PC-9 (cell line): ENCODE measurements at regions not wholly inside any gene's neighbourhood (a gene's known extent, or its start where the extent isn't known, plus 50 kb on each side); places are given as distances from the start of the nearest gene placed in this dataset.

ENCODE experiments used
- BruUV-seq: library from RNA; stranded (reverse); fragments of 400-500 nt; replicated peaks from 2 replicates; lab custom pipeline; 2021; lab: Mats Ljungman, UMichigan
- CTCF ChIA-PET: fragments of 300-600 bp; sonication (Branson Sonifier 250); formaldehyde crosslinking; loops from one replicate; lab custom pipeline; 2022; ENCODE audit warnings: antibody characterized with exemption; lab: Charles Lee
- POLR2A ChIA-PET: fragments of 300-600 bp; sonication (Branson Sonifier 250); formaldehyde crosslinking; loops from one replicate; lab custom pipeline; 2022; ENCODE audit warnings: antibody characterized with exemption; ENCODE audit not compliant: unreplicated experiment; lab: Charles Lee
- DNase-seq, 2 experiments: peaks; one replicate each; pipeline versions ENCODE4 v3.0.0 to v3.0.0-alpha.2; 2015 to 2022; ENCODE audit warnings: mixed read lengths in 1 of 2
- H2AFZ ChIP-seq: fragments of 200-600 bp; sonication (generic); 2 replicates; pipeline ENCODE4 v1.8.1; 2017; ENCODE audit warnings: antibody characterized with exemption
- H3F3A ChIP-seq: fragments of 200-600 bp; sonication (generic); 2 replicates; pipeline ENCODE4 v1.8.1; 2017; ENCODE audit warnings: antibody characterized with exemption, mild to moderate bottlenecking, low read depth; ENCODE audit not compliant: insufficient read depth
- H3K27ac ChIP-seq: fragments of 200-600 bp; sonication (generic); 2 replicates; pipeline ENCODE4 v1.6.1; 2016; ENCODE audit warnings: mixed run types
- H3K27me3 ChIP-seq: fragments of 200-600 bp; sonication (generic); 2 replicates; pipeline ENCODE4 v1.6.1; 2016; ENCODE audit warnings: low read depth, mixed run types; ENCODE audit not compliant: insufficient read depth
- H3K36me3 ChIP-seq: fragments of 200-600 bp; sonication (generic); 2 replicates; pipeline ENCODE4 v1.6.1; 2016; ENCODE audit warnings: low read depth, mixed run types
- H3K4me1 ChIP-seq: fragments of 200-600 bp; sonication (generic); replicated peaks from 2 replicates; pipeline ENCODE4 v1.6.1; 2016; ENCODE audit warnings: mixed run types; ENCODE audit not compliant: insufficient read depth
- H3K4me2 ChIP-seq: fragments of 200-600 bp; sonication (generic); 2 replicates; pipeline ENCODE4 v1.6.1; 2017; ENCODE audit warnings: mixed run types
- H3K4me3 ChIP-seq: fragments of 200-600 bp; sonication (generic); 2 replicates; pipeline ENCODE4 v1.6.1; 2016; ENCODE audit warnings: mixed run types
- H3K79me2 ChIP-seq: fragments of 200-600 bp; sonication (generic); 2 replicates; pipeline ENCODE4 v1.6.1; 2017; ENCODE audit warnings: low read depth, mixed run types
- H3K9me2 ChIP-seq: fragments of 200-600 bp; sonication (generic); 2 replicates; pipeline ENCODE4 v1.8.1; 2017; ENCODE audit warnings: mild to moderate bottlenecking; ENCODE audit not compliant: insufficient read depth
- H3K9me3 ChIP-seq: fragments of 200-600 bp; sonication (generic); 2 replicates; pipeline ENCODE4 v1.8.1; 2016; ENCODE audit warnings: low read depth; ENCODE audit not compliant: insufficient read depth
- H4K20me1 ChIP-seq: fragments of 200-600 bp; sonication (generic); 2 replicates; pipeline ENCODE4 v1.8.1; 2017; ENCODE audit not compliant: insufficient read depth
- CTCF ChIP-seq: fragments of 200-600 bp; sonication (generic); conservative IDR thresholded peaks from 2 replicates; pipeline ENCODE4 v1.6.1; 2017; ENCODE audit warnings: mixed run types, antibody characterized with exemption, mild to moderate bottlenecking, moderate library complexity
- EZH2 ChIP-seq: fragments of 200-600 bp; sonication (generic); IDR thresholded peaks from 2 replicates; pipeline ENCODE4 v1.8.0; 2017; ENCODE audit warnings: antibody characterized with exemption, low read depth
- intact Hi-C: fragments of 100-400 bp; cut with micrococcal nuclease; formaldehyde crosslinking; loops from one replicate; pipeline ENCODE4 v1.10.0; 2022; ENCODE audit not compliant: unreplicated experiment

DNA sequence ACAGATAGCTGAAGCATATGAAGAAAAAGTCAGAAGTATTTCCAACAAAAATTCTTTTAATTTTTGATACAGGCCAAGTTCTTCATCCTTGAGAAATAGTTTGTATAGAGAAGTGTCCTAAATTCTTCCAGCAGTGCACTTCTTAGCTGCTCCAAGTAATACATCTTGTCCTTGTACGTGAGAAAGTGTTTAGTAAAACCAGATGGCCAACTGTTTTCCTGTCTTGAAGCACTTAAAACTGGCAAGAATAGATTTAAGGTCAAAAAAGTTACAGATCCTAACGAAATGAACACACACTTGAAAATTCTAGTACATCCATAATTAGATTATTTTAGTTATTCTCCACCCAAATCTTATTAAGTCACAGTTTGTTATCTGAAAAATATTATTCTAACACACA, 52.2 kb upstream of the HSF2 start:
- ChIA-PET CTCF (no interaction called here), POLR2A (no interaction called here)
- Histone ChIP-seq H3K27ac (no peak overlapping the region), H3K9me2 (no peaks in the 10 kb centered on the region), H4K20me1 (no peaks in the 10 kb centered on the region), H3K27me3 (no peaks in the 10 kb centered on the region), H3K9me3 (no peaks in the 10 kb centered on the region), H2AFZ (no peak overlapping the region), H3F3A (no peaks in the 10 kb centered on the region), H3K36me3 (no peaks in the 10 kb centered on the region), H3K4me3 (no peak overlapping the region), H3K4me2 (no peak overlapping the region), H3K4me1 (no peaks in the 10 kb centered on the region), H3K79me2 (no peaks in the 10 kb centered on the region)
- TF ChIP-seq CTCF (no peak), EZH2 (no peak)
- BruUV-seq = no TSS peak
- DNase-seq = peak in 1 of 2 experiments; percentile 9
- intact Hi-C loops = no loop called here

DNA sequence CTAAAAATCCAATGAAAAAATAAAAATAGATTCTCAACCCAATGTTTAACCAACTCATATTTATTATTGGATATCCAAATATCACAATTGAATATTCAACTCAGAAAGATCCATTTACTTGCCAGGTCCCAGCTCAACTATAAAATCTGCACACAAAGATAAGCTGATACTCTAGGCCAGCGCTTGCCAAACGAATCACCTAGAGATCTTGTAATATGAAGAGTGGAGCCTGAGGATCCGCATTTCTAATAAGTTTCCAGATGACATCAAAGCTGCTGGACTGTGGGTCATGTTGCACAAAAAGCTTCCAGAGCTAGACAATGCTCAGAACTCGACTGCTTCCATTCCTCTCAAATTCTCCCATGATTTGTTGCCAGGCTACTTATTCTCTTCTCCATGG, 51.7 kb upstream of the HSF2 start:
- ChIA-PET POLR2A (no interaction called here), CTCF (no interaction called here)
- no TSS peak for BruUV-seq
- Histone ChIP-seq H4K20me1 (no peaks in the 10 kb centered on the region), H3K36me3 (no peaks in the 10 kb centered on the region), H3K4me2 (no peak overlapping the region), H3K4me1 (no peaks in the 10 kb centered on the region), H3F3A (no peaks in the 10 kb centered on the region), H3K79me2 (no peaks in the 10 kb centered on the region), H3K9me3 (no peaks in the 10 kb centered on the region), H3K27ac (no peak overlapping the region), H3K27me3 (no peaks in the 10 kb centered on the region), H2AFZ (no peak overlapping the region), H3K4me3 (no peak overlapping the region), H3K9me2 (no peaks in the 10 kb centered on the region)
- TF ChIP-seq CTCF = no peak
- no peak for TF ChIP-seq EZH2
- no peak for DNase-seq
- intact Hi-C loops = no loop called here
